GM12865 (cell line): ENCODE measurements at regions not wholly inside any gene's neighbourhood (a gene's known extent, or its start where the extent isn't known, plus 50 kb on each side); places are given as distances from the start of the nearest gene placed in this dataset.
A peak's percentile ranks its signal among the peaks of the same experiment; 100 is the strongest.

ENCODE experiments used
- DNase-seq: peaks from one replicate; pipeline ENCODE4 v3.0.0; 2010; ENCODE audit warnings: low read depth
- H3K4me3 ChIP-seq: 2 replicates; pipeline ENCODE4 v1.5.1; 2011; ENCODE audit warnings: mild to moderate bottlenecking, low read depth, low read length, control low read depth
- CTCF ChIP-seq: IDR thresholded peaks from 2 replicates; pipeline ENCODE4 v1.5.1; 2011; ENCODE audit warnings: low read length, control low read depth, low read depth, inconsistent platforms; ENCODE audit not compliant: insufficient read depth; ENCODE audit errors: missing control alignments

- no peak overlapping the region for H3K4me3 ChIP-seq
- no peak for DNase-seq
- TF ChIP-seq CTCF = no peak
These were observed 241.0 kb downstream of the ADGRG6 start for GRCh38 chr6:142542704-142543233.

- no peak overlapping the region for H3K4me3 ChIP-seq
- no peak for DNase-seq
- TF ChIP-seq CTCF = no peak
These were observed 241.8 kb downstream of the ADGRG6 start for GRCh38 chr6:142543606-142544005.

- TF ChIP-seq CTCF = no peak
- no peak overlapping the region for H3K4me3 ChIP-seq
- peak; percentile 8 for DNase-seq
These were observed 242.5 kb downstream of the ADGRG6 start for GRCh38 chr6:142544199-142544838.

GRCh38 chr6:142545147-142545546 lies 243.3 kb downstream of the ADGRG6 start:
- no peak for TF ChIP-seq CTCF
- no peak overlapping the region for H3K4me3 ChIP-seq
- DNase-seq = peak; percentile 7

GRCh38 chr6:142548566-142548965 lies 246.8 kb downstream of the ADGRG6 start:
- no peak for DNase-seq
- TF ChIP-seq CTCF = no peak
- H3K4me3 ChIP-seq = no peak overlapping the region

GRCh38 chr6:142550310-142551063 lies 248.7 kb downstream of the ADGRG6 start:
- no peak overlapping the region for H3K4me3 ChIP-seq
- DNase-seq = no peak
- no peak for TF ChIP-seq CTCF
